Neural progenitor cell (in vitro differentiated cells): ENCODE measurements at regions not wholly inside any gene's neighbourhood (a gene's known extent, or its start where the extent isn't known, plus 50 kb on each side); places are given as distances from the start of the nearest gene placed in this dataset.

ENCODE experiments used
- EZH2 ChIP-seq: fragments of 200-600 bp; sonication (generic); IDR thresholded peaks from 2 replicates; pipeline ENCODE4 v1.6.1; 2017; ENCODE audit warnings: antibody characterized with exemption, mild to moderate bottlenecking, moderate library complexity
- EZH2phosphoT487 ChIP-seq: fragments of 200-600 bp; sonication (generic); IDR thresholded peaks from 2 replicates; pipeline ENCODE4 v1.6.1; 2017; ENCODE audit warnings: antibody characterized with exemption
- TF ChIP-seq, protein P1 (sequence below): fragments of 200-600 bp; sonication (generic); IDR thresholded peaks from 2 replicates; pipeline ENCODE4 v1.5.1; 2017; ENCODE audit warnings: antibody characterized with exemption, mild to moderate bottlenecking

DNA sequence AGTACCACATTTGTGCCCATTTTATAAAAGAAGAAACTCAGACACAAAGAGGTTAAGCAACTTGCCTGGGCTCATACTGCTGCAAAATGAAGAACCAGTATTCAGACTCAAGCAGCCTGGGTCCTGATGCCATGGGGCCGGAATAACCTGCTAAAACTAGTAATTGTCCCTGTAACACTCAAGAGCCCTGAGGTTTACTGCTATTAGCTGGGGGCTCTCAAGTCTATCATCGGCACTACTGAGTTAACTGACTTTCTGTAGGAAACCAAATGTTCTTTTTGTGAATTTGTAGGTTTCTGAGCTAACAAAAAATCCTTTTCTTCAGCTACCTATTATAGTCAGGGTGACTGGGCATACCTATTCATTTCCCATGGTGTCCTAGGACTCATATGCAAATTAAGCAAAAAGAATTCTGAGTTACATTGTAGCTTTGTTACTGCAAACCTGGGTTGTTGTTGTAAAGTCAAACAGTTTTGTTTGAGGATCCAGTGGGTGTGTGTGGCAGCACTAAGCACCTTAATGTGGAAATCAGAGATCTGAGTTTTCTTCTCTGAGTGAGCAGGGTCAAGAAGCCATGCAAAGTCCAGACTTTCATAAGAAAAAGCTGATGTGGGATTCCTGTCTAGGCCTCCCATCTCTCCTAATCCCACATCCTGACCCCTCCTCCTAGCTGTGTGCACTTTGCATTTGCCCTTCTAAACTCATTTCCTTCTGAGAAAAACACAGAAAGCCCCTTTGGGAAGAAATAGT is 72.4 kb upstream of the TNP1 start:
- no peak for TF ChIP-seq EZH2phosphoT487
- TF ChIP-seq, protein P1, sequence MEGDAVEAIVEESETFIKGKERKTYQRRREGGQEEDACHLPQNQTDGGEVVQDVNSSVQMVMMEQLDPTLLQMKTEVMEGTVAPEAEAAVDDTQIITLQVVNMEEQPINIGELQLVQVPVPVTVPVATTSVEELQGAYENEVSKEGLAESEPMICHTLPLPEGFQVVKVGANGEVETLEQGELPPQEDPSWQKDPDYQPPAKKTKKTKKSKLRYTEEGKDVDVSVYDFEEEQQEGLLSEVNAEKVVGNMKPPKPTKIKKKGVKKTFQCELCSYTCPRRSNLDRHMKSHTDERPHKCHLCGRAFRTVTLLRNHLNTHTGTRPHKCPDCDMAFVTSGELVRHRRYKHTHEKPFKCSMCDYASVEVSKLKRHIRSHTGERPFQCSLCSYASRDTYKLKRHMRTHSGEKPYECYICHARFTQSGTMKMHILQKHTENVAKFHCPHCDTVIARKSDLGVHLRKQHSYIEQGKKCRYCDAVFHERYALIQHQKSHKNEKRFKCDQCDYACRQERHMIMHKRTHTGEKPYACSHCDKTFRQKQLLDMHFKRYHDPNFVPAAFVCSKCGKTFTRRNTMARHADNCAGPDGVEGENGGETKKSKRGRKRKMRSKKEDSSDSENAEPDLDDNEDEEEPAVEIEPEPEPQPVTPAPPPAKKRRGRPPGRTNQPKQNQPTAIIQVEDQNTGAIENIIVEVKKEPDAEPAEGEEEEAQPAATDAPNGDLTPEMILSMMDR = no peak
- no peak for TF ChIP-seq EZH2
